HG03039 (cell line): ENCODE measurements at regions not wholly inside any gene's neighbourhood (a gene's known extent, or its start where the extent isn't known, plus 50 kb on each side); places are given as distances from the start of the nearest gene placed in this dataset.

ENCODE experiments used
- ATAC-seq: cut with Tn5 transposase; IDR thresholded peaks from one replicate; pipeline ENCODE4 v1.9.1; 2021; ENCODE audit warnings: mild to moderate bottlenecking, moderate library complexity; ENCODE audit not compliant: unreplicated experiment

- ATAC-seq, result no peak
These were observed 100.0 kb upstream of the RIPOR2 start for GRCh38 chr6:25035512-25036435.

DNA sequence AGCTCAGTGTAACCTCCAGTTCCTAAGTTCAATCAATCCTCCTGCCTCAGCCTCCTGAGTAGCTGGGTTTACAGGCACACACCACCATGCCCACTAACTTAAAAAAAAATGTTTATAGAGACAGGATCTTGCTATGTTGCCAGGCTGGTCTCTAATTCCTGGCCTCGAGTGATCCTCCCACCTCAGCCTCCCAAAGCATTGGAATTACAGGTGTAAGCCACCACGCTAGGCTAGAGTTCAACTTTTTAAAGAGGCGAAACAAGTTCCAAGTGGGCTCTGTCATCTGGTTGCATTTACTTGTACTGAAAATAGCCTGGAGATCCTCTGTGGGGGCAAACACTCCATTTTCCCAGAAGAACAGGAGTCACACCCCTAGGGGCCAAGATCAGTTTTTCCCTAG, 100.7 kb upstream of the RIPOR2 start:
- no peak for ATAC-seq

DNA sequence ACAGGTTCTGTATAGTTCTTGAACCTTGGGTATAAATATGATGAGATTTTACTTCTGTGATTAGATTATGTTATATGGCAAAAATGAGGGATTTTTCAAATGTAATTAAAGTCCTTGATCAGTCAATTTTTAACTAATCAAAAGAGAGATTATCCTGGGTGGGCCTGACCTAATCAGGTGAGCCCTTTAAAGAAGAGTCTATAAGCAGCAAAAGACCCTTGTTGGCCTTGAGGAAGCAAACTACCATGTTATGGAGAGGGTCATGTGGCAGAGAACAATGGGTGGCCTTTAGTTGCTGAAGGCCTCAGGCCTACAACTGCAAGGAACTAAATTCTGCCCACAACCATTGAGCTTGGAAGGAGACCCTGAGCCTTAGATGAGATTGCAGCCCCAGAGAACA, 102.5 kb upstream of the RIPOR2 start:
- no peak for ATAC-seq

DNA sequence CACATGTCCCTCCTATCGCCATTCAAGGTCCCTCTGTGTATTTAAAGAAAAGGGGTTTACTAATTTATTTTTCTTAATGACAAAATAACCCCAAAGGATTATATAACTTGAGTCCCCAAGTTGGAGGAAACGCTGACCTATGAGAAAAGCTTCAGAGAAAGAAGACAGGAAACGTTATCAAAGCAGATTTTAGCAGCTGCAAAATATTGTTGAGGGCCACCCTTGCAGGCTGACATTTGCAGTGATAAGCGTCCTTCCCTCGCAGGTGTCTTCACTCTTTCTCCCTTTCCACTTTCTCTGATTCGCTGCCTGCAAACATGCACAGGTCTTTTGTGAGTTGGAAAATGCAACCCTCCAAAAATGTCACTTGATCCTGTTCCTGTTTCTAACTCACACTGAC, 103.2 kb upstream of the RIPOR2 start:
- ATAC-seq, result no peak

DNA sequence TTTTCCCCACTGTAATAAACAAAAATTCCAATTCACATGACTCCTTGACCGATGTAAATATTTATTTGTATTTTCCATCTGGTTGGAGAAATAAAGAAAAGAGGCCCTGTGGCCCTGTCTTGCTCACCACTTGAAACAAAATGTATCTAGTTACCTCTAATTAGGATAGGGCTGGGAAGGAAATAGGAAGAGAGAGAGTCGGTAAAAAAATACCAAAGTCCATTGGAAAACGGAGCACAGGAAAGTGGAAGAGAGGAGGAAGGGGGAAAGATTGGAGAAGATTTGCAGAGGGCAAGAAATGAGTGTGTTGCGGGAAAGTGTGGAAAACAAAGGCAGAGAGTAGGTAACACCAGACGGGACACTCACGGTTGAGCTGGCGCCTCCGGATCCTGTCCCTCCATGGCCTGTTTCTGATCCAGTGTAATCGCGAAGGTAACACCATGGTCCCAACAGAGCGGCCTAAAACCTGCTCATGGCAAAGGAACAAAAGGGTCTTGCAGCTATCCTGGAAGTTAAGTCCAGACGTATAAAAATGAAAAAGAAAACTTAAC, 105.8 kb upstream of the RIPOR2 start:
- no peak for ATAC-seq

- no peak for ATAC-seq
These were observed 106.3 kb upstream of the RIPOR2 start for GRCh38 chr6:25042036-25042521.

DNA sequence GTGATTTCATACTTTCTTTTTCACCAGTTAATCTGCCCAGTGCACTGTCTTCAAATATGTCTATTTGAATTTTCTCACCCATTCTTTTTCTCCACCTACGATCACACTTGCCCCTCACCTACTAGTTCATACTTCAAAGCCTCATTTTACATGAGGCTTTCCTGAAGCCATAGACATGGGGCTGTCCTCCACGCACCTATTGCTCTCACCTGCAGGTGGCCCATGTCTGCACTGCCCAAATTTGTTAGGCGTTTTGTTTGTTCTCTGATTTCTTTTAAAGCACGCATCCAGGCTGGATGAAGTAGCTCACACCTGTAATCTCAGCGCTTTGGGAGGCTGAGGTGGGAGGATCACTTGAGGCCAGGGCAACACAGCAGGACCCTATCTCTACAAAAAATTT, 106.8 kb upstream of the RIPOR2 start:
- no peak for ATAC-seq

DNA sequence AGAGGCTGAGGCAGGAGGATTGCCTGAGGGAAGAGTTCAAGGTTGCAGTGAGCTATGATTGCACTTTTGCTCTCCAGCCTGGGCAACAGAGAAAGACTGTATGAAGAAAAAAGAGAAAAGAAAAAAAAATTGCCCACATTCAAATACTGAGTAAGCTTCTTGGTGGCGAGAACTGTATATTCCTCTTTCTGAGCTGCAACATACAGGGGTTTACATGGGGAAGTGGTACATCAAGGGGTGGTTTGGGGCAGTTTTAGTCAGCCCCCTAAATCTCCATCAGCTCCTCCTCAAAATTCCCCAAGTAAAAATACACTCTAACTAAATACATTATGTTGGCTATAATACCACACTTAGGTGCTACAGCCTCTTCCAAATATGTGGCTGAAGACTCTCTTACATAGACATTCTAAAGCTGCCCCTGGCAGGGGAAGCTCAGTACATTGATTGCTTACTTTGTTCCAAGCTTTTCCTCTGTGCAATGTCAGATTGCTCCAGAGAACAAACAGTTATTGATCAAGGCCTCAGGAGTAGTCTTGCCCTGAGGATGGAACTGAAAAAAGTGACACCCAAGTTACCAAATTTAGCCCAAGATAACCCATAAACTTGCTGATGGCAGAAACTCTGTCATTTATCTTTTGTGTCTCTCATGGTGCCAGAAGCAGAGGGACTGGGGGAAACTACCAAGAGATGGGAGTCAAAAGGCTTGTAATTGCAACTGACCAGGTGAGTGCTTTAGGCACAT, 107.4 kb upstream of the RIPOR2 start:
- ATAC-seq, result no peak

DNA sequence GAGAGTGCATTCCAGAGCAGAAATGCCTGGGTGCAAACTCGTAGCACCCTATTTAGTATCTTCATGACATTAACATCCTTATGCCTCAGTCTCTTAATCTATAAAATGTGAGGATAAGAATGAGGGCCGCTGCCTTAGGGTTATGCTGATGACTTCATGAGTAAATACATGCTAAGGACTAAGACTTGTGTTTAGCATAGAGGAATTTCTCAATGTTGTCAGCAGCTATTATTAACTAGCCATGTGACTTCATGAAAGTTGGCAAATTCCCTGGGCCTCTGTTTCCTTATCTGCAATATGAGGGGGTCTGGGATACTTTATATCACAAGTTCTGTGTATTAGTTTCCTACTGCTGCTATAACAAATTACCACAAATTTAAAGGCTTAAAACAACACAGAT, 108.1 kb upstream of the RIPOR2 start:
- ATAC-seq, result no peak

DNA sequence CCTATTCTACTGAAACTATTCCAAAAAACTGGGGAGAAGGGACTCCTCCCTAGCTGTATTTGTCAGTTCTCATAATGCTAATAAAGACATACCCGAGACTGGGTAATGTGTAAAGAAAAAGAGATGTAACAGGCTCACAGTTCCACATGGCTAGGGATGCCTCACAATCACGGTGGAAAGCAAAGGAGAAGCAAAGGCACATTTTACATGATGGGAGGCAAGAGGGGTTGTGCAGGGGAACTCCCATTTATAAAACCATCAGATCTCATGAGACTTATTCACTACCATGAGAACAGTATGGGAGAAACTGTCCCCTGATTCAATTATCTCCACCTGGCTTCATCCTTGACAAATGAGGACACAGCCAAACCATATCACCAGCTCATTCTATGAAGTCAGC, 111.2 kb upstream of the RIPOR2 start:
- no peak for ATAC-seq

DNA sequence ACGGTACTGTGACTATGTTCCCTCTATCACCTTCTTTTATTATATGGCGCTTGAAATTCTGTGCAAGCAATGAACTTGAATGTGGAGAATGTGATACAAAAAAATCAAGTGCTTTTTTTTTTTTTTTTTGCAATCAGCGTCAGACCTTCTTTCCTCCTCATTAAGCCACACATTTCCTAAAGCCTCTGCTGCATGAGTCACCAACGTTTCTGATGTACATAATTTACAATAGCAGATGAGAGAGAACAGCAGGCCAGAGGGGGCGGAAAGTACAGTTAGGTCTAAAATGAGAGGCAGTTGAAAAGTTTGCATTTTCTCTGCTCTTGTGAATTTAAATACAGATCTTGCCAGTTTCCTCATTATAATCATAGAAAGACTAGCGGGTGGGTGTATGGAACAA, 114.6 kb upstream of the RIPOR2 start:
- no peak for ATAC-seq

DNA sequence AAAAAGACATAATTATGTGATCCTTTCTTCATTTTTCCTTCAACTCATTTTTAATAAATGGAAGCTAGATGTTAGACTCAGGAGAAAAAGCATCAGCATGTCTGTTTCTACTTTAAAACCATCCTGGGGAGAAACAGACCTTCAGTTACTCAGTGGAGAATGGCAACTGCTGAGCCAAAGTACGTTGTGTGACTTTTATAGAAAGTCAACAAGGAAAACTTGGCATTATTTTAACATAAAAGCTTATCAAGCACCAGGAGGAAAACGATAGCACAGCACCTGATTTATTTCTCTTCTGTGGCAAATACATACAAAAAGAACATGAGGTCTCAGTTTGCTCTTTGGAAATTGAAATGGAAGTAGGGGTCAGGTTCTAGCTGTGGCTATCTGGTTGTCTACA, 115.3 kb upstream of the RIPOR2 start:
- no peak for ATAC-seq

DNA sequence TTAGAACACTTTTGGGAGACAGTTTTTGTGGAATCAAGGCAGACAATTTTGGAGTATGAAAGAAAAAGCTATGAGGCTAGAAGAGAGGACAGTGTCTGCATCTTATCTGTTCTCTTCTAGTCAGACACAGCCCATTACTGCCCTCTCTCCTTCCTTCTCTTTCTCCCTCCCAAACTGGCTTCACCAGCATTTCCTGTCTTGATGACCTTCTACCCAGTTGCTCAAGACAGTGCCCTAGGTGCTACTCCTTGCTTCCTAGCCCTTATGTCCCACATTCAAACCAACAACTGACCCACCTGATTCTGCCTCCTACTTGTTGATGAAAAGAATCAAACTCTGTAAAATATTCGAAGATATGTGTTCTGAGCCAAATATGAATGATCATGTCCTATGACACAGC, 116.4 kb upstream of the RIPOR2 start:
- no peak for ATAC-seq

- peak; percentile 69 for ATAC-seq
These were observed 118.2 kb upstream of the RIPOR2 start for GRCh38 chr6:25053875-25054371.

- no peak for ATAC-seq
These were observed 118.7 kb upstream of the RIPOR2 start for GRCh38 chr6:25054469-25054868.

GRCh38 chr6:25056130-25056529, 120.4 kb upstream of the RIPOR2 start:
- peak; percentile 51 for ATAC-seq

DNA sequence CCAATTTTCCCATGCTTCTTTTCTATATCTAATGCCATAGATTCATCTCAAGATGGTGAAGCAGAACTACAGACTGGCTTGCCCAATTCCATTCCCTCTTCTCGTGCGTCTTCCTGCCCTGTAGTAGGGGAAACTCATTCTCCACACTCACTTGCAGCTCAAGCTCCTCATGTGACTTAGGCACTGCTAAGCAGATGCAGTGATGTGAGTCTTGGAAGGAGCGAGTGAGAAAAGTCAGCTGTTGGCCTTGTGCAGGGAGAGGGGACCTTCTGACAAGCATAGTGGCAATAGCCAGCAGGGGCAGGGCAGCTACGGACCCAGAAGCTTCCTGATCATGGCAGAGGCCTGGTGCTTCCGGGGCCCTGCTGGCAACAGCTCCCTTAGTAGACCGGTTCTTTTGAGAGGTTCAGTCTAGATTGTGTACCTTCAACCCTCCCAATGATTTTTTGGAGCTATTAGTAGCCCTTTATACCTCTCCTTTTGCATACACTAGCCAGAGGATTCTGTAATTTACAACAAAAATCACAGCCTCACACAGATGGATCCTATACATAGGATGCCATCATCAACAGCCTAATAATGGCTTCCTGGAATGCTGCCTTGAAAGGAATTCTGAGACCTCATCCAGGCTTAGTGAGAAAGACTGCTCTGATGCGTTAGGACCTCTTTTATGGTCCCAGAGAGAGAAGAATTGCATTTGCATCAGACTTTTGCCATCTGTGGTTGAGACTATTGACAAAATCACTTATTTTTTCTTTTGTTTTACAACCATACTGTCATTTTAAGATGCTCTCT, 121.5 kb upstream of the RIPOR2 start:
- ATAC-seq, result no peak

- ATAC-seq, result no peak
These were observed 122.7 kb upstream of the RIPOR2 start for GRCh38 chr6:25058441-25058840.

DNA sequence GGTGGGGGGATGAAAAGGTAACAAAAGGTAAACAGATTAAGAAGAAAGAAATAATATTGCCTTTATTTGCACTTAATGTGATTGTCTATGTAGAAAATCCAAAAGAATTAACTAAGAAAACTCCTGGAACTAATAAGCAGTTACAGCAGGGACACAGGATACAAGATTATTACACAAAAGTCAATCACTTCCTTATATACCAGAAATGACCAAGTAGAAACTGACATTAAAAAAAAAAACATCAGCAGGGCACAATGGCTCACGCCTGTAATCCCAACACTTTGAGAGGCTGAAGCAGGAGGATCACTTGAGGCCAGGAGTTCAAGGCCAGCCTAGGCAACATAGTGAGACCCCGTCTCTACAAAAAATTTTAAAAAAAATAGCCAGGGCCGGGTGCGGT, 123.2 kb upstream of the RIPOR2 start:
- no peak for ATAC-seq

GRCh38 chr6:25060522-25060921, 124.8 kb upstream of the RIPOR2 start:
- ATAC-seq, result no peak
